ENCODE measurements at regions not wholly inside any gene's neighbourhood (a gene's known extent, or its start where the extent isn't known, plus 50 kb on each side); places are given as distances from the start of the nearest gene placed in this dataset.
"Not testable (repeated sequence)": the region's sequence is repeated elsewhere in the genome, so short reads cannot be mapped to it uniquely, and the experiment has no call there.

- not testable (repeated sequence) for TF ChIP-seq POU2F2 (IDR thresholded peaks at IDR 0.05; ENCODE audit: low read depth, low read length); POLR2A (IDR thresholded peaks at IDR 0.05; ENCODE audit: low read depth, low read length); PAX5 (IDR thresholded peaks at IDR 0.05; ENCODE audit: insufficient read depth, low read length, severe bottlenecking); POLR2AphosphoS5 (IDR thresholded peaks at IDR 0.05; ENCODE audit: low read depth, low read length); TAF1 (IDR thresholded peaks at IDR 0.05; ENCODE audit: low read depth, low read length); SPI1 (IDR thresholded peaks at IDR 0.05; ENCODE audit: low read depth, low read length)
Measured at GRCh38 chr3:81987412-81987811, 226.0 kb upstream of the GBE1 start.

Data from GM12891 (cell line).